ENCODE measurements at regions not wholly inside any gene's neighbourhood (a gene's known extent, or its start where the extent isn't known, plus 50 kb on each side); places are given as distances from the start of the nearest gene placed in this dataset.

GRCh38 chr9:14479163-14479560, 165.2 kb upstream of the NFIB start (continued):
- TF ChIP-seq CEBPZ (IDR thresholded peaks at IDR 0.05; ENCODE audit: borderline replicate concordance, low read depth, low read length) (no peak), FOXP1 (CRISPR knock-in tag; IDR thresholded peaks at IDR 0.05) (no peak), MCM3 (IDR thresholded peaks at IDR 0.05) (no peak), CEBPB (tag; IDR thresholded peaks at IDR 0.05) (no peak), EHMT2 (IDR thresholded peaks at IDR 0.05) (no peak), NFIC (IDR thresholded peaks at IDR 0.05) (no peak), ZNF121 (CRISPR knock-in tag; conservative IDR thresholded peaks at IDR 0.05) (no peak), CXXC5 (CRISPR knock-in tag; IDR thresholded peaks at IDR 0.05) (0 out of 2 replicates have a peak, but pooled peaks have one; percentile 38), KLF13 (tag; IDR thresholded peaks at IDR 0.05; ENCODE audit: borderline replicate concordance, low read depth) (no peak), TEAD1 (CRISPR knock-in tag; IDR thresholded peaks at IDR 0.05) (no peak), ETV6 (IDR thresholded peaks at IDR 0.05; ENCODE audit: borderline replicate concordance in 1 of 2, low read depth in 2 of 2, low read length in 1 of 2) (no peak), ETV6 (CRISPR knock-in tag; IDR thresholded peaks at IDR 0.05; ENCODE audit: borderline replicate concordance) (no peak), HMG20A (CRISPR knock-in tag; conservative IDR thresholded peaks at IDR 0.05) (no peak), BACH1 (tag; IDR thresholded peaks at IDR 0.05) (0 out of 2 replicates have a peak, but pooled peaks have one; percentile 27)
- TF ChIP-seq, protein P1, sequence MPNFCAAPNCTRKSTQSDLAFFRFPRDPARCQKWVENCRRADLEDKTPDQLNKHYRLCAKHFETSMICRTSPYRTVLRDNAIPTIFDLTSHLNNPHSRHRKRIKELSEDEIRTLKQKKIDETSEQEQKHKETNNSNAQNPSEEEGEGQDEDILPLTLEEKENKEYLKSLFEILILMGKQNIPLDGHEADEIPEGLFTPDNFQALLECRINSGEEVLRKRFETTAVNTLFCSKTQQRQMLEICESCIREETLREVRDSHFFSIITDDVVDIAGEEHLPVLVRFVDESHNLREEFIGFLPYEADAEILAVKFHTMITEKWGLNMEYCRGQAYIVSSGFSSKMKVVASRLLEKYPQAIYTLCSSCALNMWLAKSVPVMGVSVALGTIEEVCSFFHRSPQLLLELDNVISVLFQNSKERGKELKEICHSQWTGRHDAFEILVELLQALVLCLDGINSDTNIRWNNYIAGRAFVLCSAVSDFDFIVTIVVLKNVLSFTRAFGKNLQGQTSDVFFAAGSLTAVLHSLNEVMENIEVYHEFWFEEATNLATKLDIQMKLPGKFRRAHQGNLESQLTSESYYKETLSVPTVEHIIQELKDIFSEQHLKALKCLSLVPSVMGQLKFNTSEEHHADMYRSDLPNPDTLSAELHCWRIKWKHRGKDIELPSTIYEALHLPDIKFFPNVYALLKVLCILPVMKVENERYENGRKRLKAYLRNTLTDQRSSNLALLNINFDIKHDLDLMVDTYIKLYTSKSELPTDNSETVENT (CRISPR knock-in tag; IDR thresholded peaks at IDR 0.05): no peak
- TF ChIP-seq, protein P2, sequence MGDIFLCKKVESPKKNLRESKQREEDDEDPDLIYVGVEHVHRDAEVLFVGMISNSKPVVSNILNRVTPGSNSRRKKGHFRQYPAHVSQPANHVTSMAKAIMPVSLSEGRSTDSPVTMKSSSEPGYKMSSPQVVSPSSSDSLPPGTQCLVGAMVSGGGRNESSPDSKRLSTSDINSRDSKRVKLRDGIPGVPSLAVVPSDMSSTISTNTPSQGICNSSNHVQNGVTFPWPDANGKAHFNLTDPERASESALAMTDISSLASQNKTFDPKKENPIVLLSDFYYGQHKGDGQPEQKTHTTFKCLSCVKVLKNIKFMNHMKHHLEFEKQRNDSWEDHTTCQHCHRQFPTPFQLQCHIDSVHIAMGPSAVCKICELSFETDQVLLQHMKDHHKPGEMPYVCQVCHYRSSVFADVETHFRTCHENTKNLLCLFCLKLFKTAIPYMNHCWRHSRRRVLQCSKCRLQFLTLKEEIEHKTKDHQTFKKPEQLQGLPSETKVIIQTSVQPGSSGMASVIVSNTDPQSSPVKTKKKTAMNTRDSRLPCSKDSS (IDR thresholded peaks at IDR 0.05; ENCODE audit: low read depth, partially characterized antibody): no peak
- TF ChIP-seq, protein P3, sequence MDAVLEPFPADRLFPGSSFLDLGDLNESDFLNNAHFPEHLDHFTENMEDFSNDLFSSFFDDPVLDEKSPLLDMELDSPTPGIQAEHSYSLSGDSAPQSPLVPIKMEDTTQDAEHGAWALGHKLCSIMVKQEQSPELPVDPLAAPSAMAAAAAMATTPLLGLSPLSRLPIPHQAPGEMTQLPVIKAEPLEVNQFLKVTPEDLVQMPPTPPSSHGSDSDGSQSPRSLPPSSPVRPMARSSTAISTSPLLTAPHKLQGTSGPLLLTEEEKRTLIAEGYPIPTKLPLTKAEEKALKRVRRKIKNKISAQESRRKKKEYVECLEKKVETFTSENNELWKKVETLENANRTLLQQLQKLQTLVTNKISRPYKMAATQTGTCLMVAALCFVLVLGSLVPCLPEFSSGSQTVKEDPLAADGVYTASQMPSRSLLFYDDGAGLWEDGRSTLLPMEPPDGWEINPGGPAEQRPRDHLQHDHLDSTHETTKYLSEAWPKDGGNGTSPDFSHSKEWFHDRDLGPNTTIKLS (IDR thresholded peaks at IDR 0.05; ENCODE audit: borderline replicate concordance, low read depth): no peak

Data from K562 (cell line).